HG03460 (cell line): ENCODE measurements at regions not wholly inside any gene's neighbourhood (a gene's known extent, or its start where the extent isn't known, plus 50 kb on each side); places are given as distances from the start of the nearest gene placed in this dataset.

ENCODE experiments used
- ATAC-seq: cut with Tn5 transposase; IDR thresholded peaks from one replicate; pipeline ENCODE4 v1.9.1; 2021; ENCODE audit not compliant: unreplicated experiment

GRCh38 chr17:72512649-72513556 lies 392.1 kb downstream of the SOX9 start:
- peak; percentile 42 for ATAC-seq

GRCh38 chr17:72514321-72514861 lies 393.6 kb downstream of the SOX9 start:
- ATAC-seq, result no peak

- ATAC-seq, result no peak
Measured at GRCh38 chr17:72514891-72515290, 394.1 kb downstream of the SOX9 start.

- no peak for ATAC-seq
Measured at GRCh38 chr17:72515291-72516065, 394.7 kb downstream of the SOX9 start.

- no peak for ATAC-seq
Measured at GRCh38 chr17:72516772-72517399, 396.1 kb downstream of the SOX9 start.

GRCh38 chr17:72517413-72518158 lies 396.8 kb downstream of the SOX9 start:
- ATAC-seq, result no peak

GRCh38 chr17:72518159-72518732 lies 397.4 kb downstream of the SOX9 start:
- ATAC-seq, result no peak

GRCh38 chr17:72518753-72519597 lies 398.2 kb downstream of the SOX9 start:
- no peak for ATAC-seq

- ATAC-seq, result no peak
Measured at GRCh38 chr17:72519598-72519936, 398.7 kb downstream of the SOX9 start.

- ATAC-seq, result no peak
Measured at GRCh38 chr17:72520665-72521303, 400.0 kb downstream of the SOX9 start.

GRCh38 chr17:72523491-72523890 lies 402.7 kb downstream of the SOX9 start:
- no peak for ATAC-seq

GRCh38 chr17:72525225-72526015 lies 404.6 kb downstream of the SOX9 start:
- ATAC-seq, result no peak

- ATAC-seq, result no peak
Measured at GRCh38 chr17:72526769-72527168, 405.9 kb downstream of the SOX9 start.

- no peak for ATAC-seq
Measured at GRCh38 chr17:72527789-72528188, 407.0 kb downstream of the SOX9 start.

GRCh38 chr17:72528683-72529082 lies 407.9 kb downstream of the SOX9 start:
- ATAC-seq, result no peak

GRCh38 chr17:72529386-72529785 lies 408.6 kb downstream of the SOX9 start:
- ATAC-seq, result no peak

GRCh38 chr17:72530454-72530853 lies 409.6 kb downstream of the SOX9 start:
- ATAC-seq, result no peak

GRCh38 chr17:72531729-72532128 lies 410.9 kb downstream of the SOX9 start:
- no peak for ATAC-seq
